ENCODE measurements at regions not wholly inside any gene's neighbourhood (a gene's known extent, or its start where the extent isn't known, plus 50 kb on each side); places are given as distances from the start of the nearest gene placed in this dataset.
"Not testable (repeated sequence)": the region's sequence is repeated elsewhere in the genome, so short reads cannot be mapped to it uniquely, and the experiment has no call there.

DNA sequence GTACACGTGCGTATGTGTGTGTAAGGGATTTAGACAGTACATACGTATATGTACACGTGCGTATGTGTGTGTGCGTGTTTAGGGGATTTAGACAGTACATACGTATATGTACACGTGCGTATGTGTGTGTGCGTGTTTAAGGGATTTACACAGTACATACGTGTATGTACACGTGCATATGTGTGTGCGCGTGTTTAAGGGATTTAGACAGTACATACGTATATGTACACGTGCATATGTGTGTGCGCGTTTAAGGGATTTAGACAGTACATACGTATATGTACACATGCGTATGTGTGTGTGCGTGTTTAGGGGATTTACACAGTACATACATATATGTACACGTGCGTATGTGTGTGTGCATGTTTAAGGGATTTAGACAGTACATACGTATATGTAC is 100.9 kb upstream of the ALKAL2 start:
- not testable (repeated sequence) for TF ChIP-seq POLR2A (IDR thresholded peaks at IDR 0.05)
- TF ChIP-seq, protein P1, sequence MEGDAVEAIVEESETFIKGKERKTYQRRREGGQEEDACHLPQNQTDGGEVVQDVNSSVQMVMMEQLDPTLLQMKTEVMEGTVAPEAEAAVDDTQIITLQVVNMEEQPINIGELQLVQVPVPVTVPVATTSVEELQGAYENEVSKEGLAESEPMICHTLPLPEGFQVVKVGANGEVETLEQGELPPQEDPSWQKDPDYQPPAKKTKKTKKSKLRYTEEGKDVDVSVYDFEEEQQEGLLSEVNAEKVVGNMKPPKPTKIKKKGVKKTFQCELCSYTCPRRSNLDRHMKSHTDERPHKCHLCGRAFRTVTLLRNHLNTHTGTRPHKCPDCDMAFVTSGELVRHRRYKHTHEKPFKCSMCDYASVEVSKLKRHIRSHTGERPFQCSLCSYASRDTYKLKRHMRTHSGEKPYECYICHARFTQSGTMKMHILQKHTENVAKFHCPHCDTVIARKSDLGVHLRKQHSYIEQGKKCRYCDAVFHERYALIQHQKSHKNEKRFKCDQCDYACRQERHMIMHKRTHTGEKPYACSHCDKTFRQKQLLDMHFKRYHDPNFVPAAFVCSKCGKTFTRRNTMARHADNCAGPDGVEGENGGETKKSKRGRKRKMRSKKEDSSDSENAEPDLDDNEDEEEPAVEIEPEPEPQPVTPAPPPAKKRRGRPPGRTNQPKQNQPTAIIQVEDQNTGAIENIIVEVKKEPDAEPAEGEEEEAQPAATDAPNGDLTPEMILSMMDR (IDR thresholded peaks at IDR 0.05): not testable (repeated sequence)
